ENCODE measurements at regions not wholly inside any gene's neighbourhood (a gene's known extent, or its start where the extent isn't known, plus 50 kb on each side); places are given as distances from the start of the nearest gene placed in this dataset.

GRCh38 chr18:56373601-56374000 lies 264.8 kb downstream of the TXNL1 start:
- intact Hi-C loops (cut with DNase I) = no loop called here
- WGBS = 88% methylated on average over 2 of the region's 2 CpGs
- Histone ChIP-seq H3K4me3 (no peak overlapping the region), H3K36me3 (no peaks in the 10 kb centered on the region), H3K9me3 (no peaks in the 10 kb centered on the region), H3K27ac (replicated peaks in 1 of 4) (no peak overlapping the region), H3K4me1 (peaks cover 0 to 6% (median 0%) of the 10 kb centered on the region in 4 donors), H3K27me3 (no peaks in the 10 kb centered on the region)
- DNase-seq (ENCODE audit: extremely low spot score) = no peak
- TF ChIP-seq POLR2A (IDR thresholded peaks at IDR 0.05; ENCODE audit: low read depth) = no peak
- no peak for TF ChIP-seq EP300 (IDR thresholded peaks at IDR 0.05)
- no peak for TF ChIP-seq CTCF (IDR thresholded peaks at IDR 0.05)
- TF ChIP-seq POLR2AphosphoS5 (IDR thresholded peaks at IDR 0.05) = no peak

- WGBS = 93% methylated on average over 5 of the region's 5 CpGs
- TF ChIP-seq EP300 (IDR thresholded peaks at IDR 0.05) (no peak), CTCF (IDR thresholded peaks at IDR 0.05) (no peak), POLR2A (IDR thresholded peaks at IDR 0.05; ENCODE audit: low read depth) (no peak), POLR2AphosphoS5 (IDR thresholded peaks at IDR 0.05) (no peak)
Measured at GRCh38 chr18:56368066-56368465, 270.3 kb downstream of the TXNL1 start.

GRCh38 chr18:56358608-56359280 lies 279.6 kb downstream of the TXNL1 start:
- H3K4me3 ChIP-seq = no peak overlapping the region
- intact Hi-C loops (cut with DNase I) = no loop called here
- TF ChIP-seq EP300 (IDR thresholded peaks at IDR 0.05) = no peak
- TF ChIP-seq POLR2A (IDR thresholded peaks at IDR 0.05; ENCODE audit: low read depth) = no peak
- TF ChIP-seq CTCF (IDR thresholded peaks at IDR 0.05) = no peak
- no peak for TF ChIP-seq POLR2AphosphoS5 (IDR thresholded peaks at IDR 0.05)
- no peaks in the 10 kb centered on the region for H3K4me1 ChIP-seq
- no peaks in the 10 kb centered on the region for H3K27me3 ChIP-seq
- 89% methylated on average over 5 of the region's 5 CpGs for WGBS
- no peak for DNase-seq (ENCODE audit: extremely low spot score)
- peaks cover 0 to 19% (median 15%) of the 10 kb centered on the region in 4 donors for H3K9me3 ChIP-seq
- H3K27ac ChIP-seq (replicated peaks in 1 of 4) = no peak overlapping the region
- H3K36me3 ChIP-seq = no peaks in the 10 kb centered on the region

More at GRCh38 chr18:56368066-56368465, 270.3 kb downstream of the TXNL1 start:
- Histone ChIP-seq H3K4me3 (no peak overlapping the region), H3K27me3 (no peaks in the 10 kb centered on the region), H3K36me3 (no peaks in the 10 kb centered on the region), H3K9me3 (no peaks in the 10 kb centered on the region), H3K4me1 (no peaks in the 10 kb centered on the region), H3K27ac (replicated peaks in 1 of 4) (no peak overlapping the region)
- DNase-seq (ENCODE audit: extremely low spot score) = no peak
- intact Hi-C loops (cut with DNase I) = no loop called here

GRCh38 chr18:56353663-56354260 lies 284.6 kb downstream of the TXNL1 start:
- Histone ChIP-seq H3K4me1 (no peaks in the 10 kb centered on the region), H3K27me3 (no peaks in the 10 kb centered on the region), H3K9me3 (no peaks in the 10 kb centered on the region), H3K4me3 (no peak overlapping the region), H3K36me3 (no peaks in the 10 kb centered on the region), H3K27ac (replicated peaks in 1 of 4) (no peak overlapping the region)
- no peak for DNase-seq (ENCODE audit: extremely low spot score)
- TF ChIP-seq CTCF (IDR thresholded peaks at IDR 0.05) (no peak), POLR2AphosphoS5 (IDR thresholded peaks at IDR 0.05) (no peak), POLR2A (IDR thresholded peaks at IDR 0.05; ENCODE audit: low read depth) (no peak)
- intact Hi-C loops (cut with DNase I) = no loop called here
- WGBS = 93% methylated on average over 2 of the region's 2 CpGs
